Right cardiac atrium (tissue), 5 donors: ENCODE measurements at regions not wholly inside any gene's neighbourhood (a gene's known extent, or its start where the extent isn't known, plus 50 kb on each side); places are given as distances from the start of the nearest gene placed in this dataset.
"Not testable (repeated sequence)": the region's sequence is repeated elsewhere in the genome, so short reads cannot be mapped to it uniquely, and the experiment has no call there.

Source experiments
- ATAC-seq, 2 donors: fragments of 200-7000 bp; cut with Tn5 transposase; one replicate each; pipeline versions ENCODE4 v1.8.0 to v1.9.1; 2020; ENCODE audit warnings: moderate library complexity in 2 of 2, mild to moderate bottlenecking in 1 of 2
- DNase-seq, 3 donors: peaks; one replicate each; pipeline ENCODE4 v3.0.0-alpha.2; 2020
- H3K27ac ChIP-seq: one replicate; pipeline ENCODE4 v1.5.1; 2013; ENCODE audit warnings: mild to moderate bottlenecking, low read length, control low read depth, moderate library complexity
- H3K27me3 ChIP-seq: one replicate; pipeline ENCODE4 v1.6.1; 2013; ENCODE audit not compliant: control insufficient read depth, insufficient read depth
- H3K4me1 ChIP-seq: one replicate; pipeline ENCODE4 v1.6.1; 2013; ENCODE audit warnings: low read length; ENCODE audit not compliant: control insufficient read depth, insufficient read depth
- H3K4me3 ChIP-seq: one replicate; pipeline ENCODE4 v1.5.1; 2013; ENCODE audit warnings: low read length, control low read depth
- H3K9me3 ChIP-seq: one replicate; pipeline ENCODE4 v1.6.1; 2013; ENCODE audit warnings: low read length; ENCODE audit not compliant: control insufficient read depth
- WGBS: extraction: QIAGEN DNeasy Blood & Tissue Kit; methylation state at CpG from one replicate; pipeline ENCODE4 v1.1.7; 2013; 5-methylcytosine and 5-hydroxymethylcytosine counted together
- intact Hi-C, 4 donors: fragments of 100-400 bp; cut with DNase I; formaldehyde crosslinking; loops; one replicate each; pipeline versions ENCODE4 v1.11.0 to v1.14.0; 2022 to 2023
- donor health status: healthy with polysubstance abuse.
- donor health status: DM: no; HTN: yes; CAD: no.
- donor health status: DM: no; HTN: no; CAD: no.
- donor health status: DM: no; HTN: yes; CAD: no; lungs with severe emphysema.
- donor health status: DM: yes; HTN: yes; CAD: no.

GRCh38 chr13:54004026-54004699, 975.5 kb downstream of the OLFM4 start:
- Histone ChIP-seq H3K27me3 (no peaks in the 10 kb centered on the region), H3K4me1 (no peaks in the 10 kb centered on the region), H3K9me3 (no peaks in the 10 kb centered on the region), H3K4me3 (no peak overlapping the region), H3K27ac (no peak overlapping the region)
- intact Hi-C loops = no loop called here
- ATAC-seq (no peak), DNase-seq (no peak)
- 76% methylated on average over 5 of the region's 5 CpGs for WGBS

GRCh38 chr13:54016542-54016941, 987.9 kb downstream of the OLFM4 start:
- no peaks in the 10 kb centered on the region for H3K9me3 ChIP-seq
- H3K27ac ChIP-seq = no peak overlapping the region
- H3K4me3 ChIP-seq = no peak overlapping the region
- H3K4me1 ChIP-seq = no peaks in the 10 kb centered on the region
- no peak for ATAC-seq
- 78% methylated on average over 1 of the region's 1 CpG for WGBS
- intact Hi-C loops = no loop called here
- H3K27me3 ChIP-seq = no peaks in the 10 kb centered on the region
- no peak for DNase-seq

GRCh38 chr13:54018485-54018884, 989.9 kb downstream of the OLFM4 start:
- Histone ChIP-seq H3K4me1 (no peaks in the 10 kb centered on the region), H3K4me3 (no peak overlapping the region), H3K27me3 (no peaks in the 10 kb centered on the region), H3K9me3 (no peaks in the 10 kb centered on the region), H3K27ac (no peak overlapping the region)
- DNase-seq = no peak
- 75% methylated on average over 3 of the region's 3 CpGs for WGBS
- intact Hi-C loops = no loop called here
- no peak for ATAC-seq

- 57% methylated on average over 1 of the region's 1 CpG for WGBS
- intact Hi-C loops = no loop called here
- DNase-seq = no peak
- H3K9me3 ChIP-seq = no peaks in the 10 kb centered on the region
- no peak overlapping the region for H3K27ac ChIP-seq
- no peaks in the 10 kb centered on the region for H3K4me1 ChIP-seq
- ATAC-seq = no peak
- H3K4me3 ChIP-seq = no peak overlapping the region
- H3K27me3 ChIP-seq = no peaks in the 10 kb centered on the region
Measured at GRCh38 chr13:54029226-54029625, 1000.6 kb downstream of the OLFM4 start.

- Histone ChIP-seq H3K4me1 (no peaks in the 10 kb centered on the region), H3K4me3 (no peak overlapping the region), H3K27me3 (no peaks in the 10 kb centered on the region), H3K9me3 (no peaks in the 10 kb centered on the region), H3K27ac (no peak overlapping the region)
- DNase-seq = no peak
- 65% methylated on average over 4 of the region's 4 CpGs for WGBS
- no peak for ATAC-seq
- intact Hi-C loops = no loop called here
Measured at GRCh38 chr13:54029720-54030119, 1001.1 kb downstream of the OLFM4 start.

GRCh38 chr13:54033323-54033861, 1004.8 kb downstream of the OLFM4 start:
- Histone ChIP-seq H3K4me1 (no peaks in the 10 kb centered on the region), H3K4me3 (no peak overlapping the region), H3K27ac (no peak overlapping the region), H3K9me3 (no peaks in the 10 kb centered on the region), H3K27me3 (no peaks in the 10 kb centered on the region)
- DNase-seq (no peak), ATAC-seq (no peak)
- 79% methylated on average over 6 of the region's 6 CpGs for WGBS
- intact Hi-C loops = no loop called here

- no peak for DNase-seq
- no peak overlapping the region for H3K4me3 ChIP-seq
- ATAC-seq = no peak
- WGBS = 92% methylated on average over 2 of the region's 2 CpGs
- intact Hi-C loops = no loop called here
- no peaks in the 10 kb centered on the region for H3K27me3 ChIP-seq
- no peaks in the 10 kb centered on the region for H3K9me3 ChIP-seq
- H3K4me1 ChIP-seq = no peaks in the 10 kb centered on the region
- no peak overlapping the region for H3K27ac ChIP-seq
Measured at GRCh38 chr13:54034047-54034446, 1005.4 kb downstream of the OLFM4 start.

- WGBS = 78% methylated on average over 5 of the region's 5 CpGs
- H3K27me3 ChIP-seq, H3K27ac ChIP-seq, H3K9me3 ChIP-seq, intact Hi-C loops, DNase-seq, ATAC-seq, H3K4me1 ChIP-seq, H3K4me3 ChIP-seq: not testable (repeated sequence)
Measured at GRCh38 chr13:54057416-54057815, 1028.8 kb downstream of the OLFM4 start.

GRCh38 chr13:54069958-54070357, 1041.3 kb downstream of the OLFM4 start:
- H3K27ac ChIP-seq, H3K27me3 ChIP-seq, H3K4me3 ChIP-seq, intact Hi-C loops, H3K9me3 ChIP-seq, DNase-seq, H3K4me1 ChIP-seq, ATAC-seq: not testable (repeated sequence)
- WGBS = 84% methylated on average over 8 of the region's 8 CpGs

GRCh38 chr13:54077569-54077968, 1049.0 kb downstream of the OLFM4 start:
- no peak for ATAC-seq
- H3K4me1 ChIP-seq = no peaks in the 10 kb centered on the region
- no peak for DNase-seq
- intact Hi-C loops = no loop called here
- no peaks in the 10 kb centered on the region for H3K27me3 ChIP-seq
- H3K9me3 ChIP-seq = no peaks in the 10 kb centered on the region
- H3K27ac ChIP-seq = no peak overlapping the region
- no peak overlapping the region for H3K4me3 ChIP-seq

GRCh38 chr13:54078271-54078870, 1049.8 kb downstream of the OLFM4 start:
- intact Hi-C loops = no loop called here
- 44% methylated on average over 3 of the region's 3 CpGs for WGBS
- ATAC-seq (no peak), DNase-seq (no peak)
- H3K9me3 ChIP-seq = no peaks in the 10 kb centered on the region
- H3K4me3 ChIP-seq = no peak overlapping the region
- H3K27me3 ChIP-seq = no peaks in the 10 kb centered on the region
- H3K4me1 ChIP-seq = no peaks in the 10 kb centered on the region
- no peak overlapping the region for H3K27ac ChIP-seq
